NCI-H226 (cell line): ENCODE measurements at regions not wholly inside any gene's neighbourhood (a gene's known extent, or its start where the extent isn't known, plus 50 kb on each side); places are given as distances from the start of the nearest gene placed in this dataset.

ENCODE experiments used
- DNase-seq: peaks from one replicate; pipeline ENCODE4 v3.0.0-alpha.2; 2015

- no peak for DNase-seq
These were observed 339.6 kb upstream of the ANO3 start for GRCh38 chr11:25992294-25992693.

DNA sequence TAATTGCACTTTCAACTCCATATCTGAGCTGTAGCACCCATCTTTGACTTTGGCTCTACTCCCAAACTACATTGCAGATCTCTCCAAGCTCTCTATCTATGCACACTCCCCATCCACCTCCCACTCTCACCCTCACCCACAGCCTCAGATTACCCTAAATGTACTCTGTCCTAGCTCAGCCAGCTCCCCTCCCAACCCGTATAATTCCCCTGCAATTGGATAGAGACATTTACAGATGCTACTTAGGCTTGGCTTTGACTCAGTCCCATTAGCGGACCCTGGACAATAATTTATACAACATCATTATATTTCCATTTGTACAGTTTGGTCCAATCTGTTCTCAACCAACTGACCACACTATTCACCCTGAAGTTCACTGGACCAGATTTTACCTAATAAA is 338.9 kb upstream of the ANO3 start:
- DNase-seq = no peak

DNA sequence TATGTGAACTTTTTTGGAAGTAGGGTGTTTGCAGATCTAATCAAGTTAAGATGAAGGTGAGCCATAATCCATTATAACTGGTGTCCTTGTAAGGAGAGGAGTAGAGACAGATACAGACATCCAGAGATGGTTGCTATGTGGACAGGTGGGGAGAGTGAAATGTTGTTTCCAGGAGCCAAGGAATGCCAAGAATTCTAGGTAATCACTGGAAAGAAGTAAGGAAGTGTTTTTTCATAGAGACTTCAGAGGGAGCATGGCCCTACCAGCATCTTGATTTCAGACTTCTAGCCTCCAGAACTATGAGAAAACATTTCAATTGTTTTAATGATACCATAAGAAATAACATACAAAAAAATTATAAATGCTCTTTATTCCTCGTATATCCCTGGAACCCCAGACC is 320.5 kb upstream of the ANO3 start:
- DNase-seq = no peak

GRCh38 chr11:26014456-26015115 is 317.3 kb upstream of the ANO3 start:
- DNase-seq = no peak

GRCh38 chr11:26017322-26017860 is 314.5 kb upstream of the ANO3 start:
- no peak for DNase-seq

DNA sequence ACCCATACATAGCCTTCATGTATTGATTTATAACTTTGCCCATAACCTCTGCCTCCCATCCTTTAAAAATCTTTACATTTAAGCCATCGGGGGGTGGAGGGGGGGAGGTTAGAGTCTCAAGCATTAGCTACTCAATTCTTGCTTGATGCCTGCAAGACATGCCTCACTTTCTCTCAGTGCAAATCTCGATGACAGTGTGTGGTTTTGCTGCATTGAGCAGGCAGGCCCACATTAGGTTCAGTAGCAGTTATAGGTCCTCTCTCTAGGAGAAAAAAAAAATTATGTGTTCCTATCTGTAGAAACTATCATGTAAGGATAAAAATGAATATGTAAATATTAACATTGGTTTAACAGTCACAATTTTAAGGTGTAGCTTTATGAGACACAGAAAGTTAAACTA is 314.0 kb upstream of the ANO3 start:
- DNase-seq = no peak

DNA sequence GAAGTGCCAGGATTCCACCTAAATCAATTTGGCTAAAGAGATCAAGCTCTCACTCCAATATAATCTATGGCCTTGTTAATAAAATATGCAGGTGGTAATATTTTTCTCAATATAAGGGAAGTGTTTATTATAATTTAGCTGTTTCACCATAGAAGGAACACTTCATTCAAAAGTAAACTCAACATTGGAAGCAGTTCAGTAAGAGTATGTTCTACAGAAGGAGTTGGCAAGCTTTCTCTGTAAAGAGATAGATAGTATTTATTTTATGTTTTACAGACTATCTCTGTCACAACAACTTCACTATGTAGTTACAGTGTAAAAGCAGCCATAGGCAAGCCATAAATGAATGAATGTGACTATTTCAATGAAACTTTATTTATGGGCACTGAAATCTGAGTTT is 313.6 kb upstream of the ANO3 start:
- no peak for DNase-seq

DNA sequence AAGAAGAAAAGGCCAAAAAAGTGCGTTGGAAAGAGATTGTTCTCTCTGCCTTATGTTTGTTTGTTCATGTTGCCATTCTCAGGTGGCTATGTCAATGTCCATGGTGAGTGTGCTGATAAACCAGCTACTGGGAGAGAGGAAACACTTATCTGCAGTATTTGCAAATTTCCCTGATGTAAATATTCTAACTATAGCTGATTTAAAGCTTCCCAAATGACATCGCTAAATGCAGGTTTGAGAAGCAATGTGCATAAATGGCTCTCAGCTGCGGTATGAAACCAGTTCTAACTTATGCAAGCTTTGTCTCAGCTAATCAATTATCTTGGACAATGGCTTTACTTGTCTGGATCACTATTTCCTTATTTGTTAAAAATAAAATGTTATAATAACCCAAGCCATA is 312.5 kb upstream of the ANO3 start:
- DNase-seq = no peak

GRCh38 chr11:26021017-26021416 is 310.9 kb upstream of the ANO3 start:
- no peak for DNase-seq

- no peak for DNase-seq
These were observed 308.9 kb upstream of the ANO3 start for GRCh38 chr11:26023057-26023456.

DNA sequence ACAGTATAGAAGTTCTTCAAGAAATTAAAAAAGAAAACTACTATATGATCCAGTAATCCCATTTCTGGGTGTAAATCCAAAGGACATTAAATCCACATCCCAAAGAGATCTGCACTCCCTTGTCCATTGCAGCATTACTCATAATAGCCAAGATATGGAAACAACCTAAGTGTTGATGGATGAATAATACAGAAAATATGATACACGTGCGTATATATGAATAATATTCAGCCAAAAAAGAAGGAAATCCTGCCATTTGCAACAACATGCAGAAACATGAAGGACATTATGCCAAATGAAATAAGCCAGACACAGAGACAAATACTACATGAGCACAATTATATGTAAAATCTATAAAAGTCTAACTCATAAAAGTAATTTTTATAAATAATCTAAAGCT is 306.3 kb upstream of the ANO3 start:
- DNase-seq = no peak

DNA sequence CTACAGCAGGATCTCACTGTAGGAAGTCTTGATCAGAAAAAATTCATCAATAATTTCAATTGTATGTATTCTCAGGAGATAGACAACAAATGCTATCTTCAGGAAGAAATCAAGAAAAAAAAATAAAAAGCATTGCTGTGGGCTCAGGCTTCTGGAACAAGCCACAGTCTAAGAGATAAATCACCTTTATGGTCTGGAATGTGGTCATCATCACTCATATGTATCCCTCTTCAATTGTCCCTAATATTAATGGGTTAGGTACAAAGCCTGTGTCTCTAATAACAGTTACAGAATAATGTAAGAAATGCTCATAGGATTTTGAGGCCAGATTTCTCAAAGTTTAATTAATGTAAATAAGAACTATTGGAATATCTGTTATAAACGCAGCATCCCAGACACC is 305.9 kb upstream of the ANO3 start:
- DNase-seq = no peak

DNA sequence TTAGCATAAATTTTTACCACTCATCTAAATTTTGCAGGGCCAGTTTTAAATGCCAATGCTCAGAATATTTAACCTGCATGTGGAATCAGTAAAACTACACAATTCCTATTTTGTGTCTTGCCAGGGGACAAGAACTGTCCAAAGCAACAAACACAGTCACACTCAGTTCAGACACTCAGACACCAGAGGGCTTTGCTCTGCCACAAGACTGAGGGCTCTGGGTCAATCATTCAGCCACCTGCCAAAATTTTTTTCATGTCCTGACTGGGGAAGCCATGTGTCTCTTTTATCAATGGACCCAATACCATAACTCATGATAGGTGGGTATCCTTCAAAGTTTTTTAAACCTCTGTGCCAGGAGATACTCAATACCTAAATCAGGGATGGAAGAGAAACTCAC is 304.0 kb upstream of the ANO3 start:
- DNase-seq = no peak

DNA sequence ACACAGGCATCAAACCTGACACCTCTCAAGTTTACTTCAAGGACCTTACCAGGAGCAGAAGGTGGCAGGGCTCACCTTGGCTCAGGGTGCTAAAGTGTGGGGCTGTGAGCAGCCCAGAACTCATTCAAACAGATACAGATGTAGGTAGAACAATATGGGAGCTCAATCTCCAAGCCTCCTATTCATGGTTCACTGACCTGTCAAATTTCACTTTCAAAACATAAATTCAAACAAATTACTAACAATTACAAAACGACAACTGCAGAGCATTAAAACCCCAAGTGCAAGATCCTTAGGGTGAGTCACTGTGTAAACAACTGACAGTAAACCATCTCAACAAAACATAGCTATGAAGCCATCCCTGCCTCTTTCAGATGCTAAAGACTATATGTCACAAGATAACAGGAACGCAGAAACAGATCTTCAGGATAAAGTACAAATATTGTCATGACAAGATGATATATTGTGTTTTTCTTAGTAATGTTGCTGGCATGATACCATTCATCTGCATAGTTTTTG is 303.5 kb upstream of the ANO3 start:
- DNase-seq = no peak

GRCh38 chr11:26030399-26030798 is 301.5 kb upstream of the ANO3 start:
- no peak for DNase-seq

GRCh38 chr11:26032241-26032640 is 299.7 kb upstream of the ANO3 start:
- DNase-seq = no peak

- DNase-seq = no peak
These were observed 296.2 kb upstream of the ANO3 start for GRCh38 chr11:26035696-26036095.

DNA sequence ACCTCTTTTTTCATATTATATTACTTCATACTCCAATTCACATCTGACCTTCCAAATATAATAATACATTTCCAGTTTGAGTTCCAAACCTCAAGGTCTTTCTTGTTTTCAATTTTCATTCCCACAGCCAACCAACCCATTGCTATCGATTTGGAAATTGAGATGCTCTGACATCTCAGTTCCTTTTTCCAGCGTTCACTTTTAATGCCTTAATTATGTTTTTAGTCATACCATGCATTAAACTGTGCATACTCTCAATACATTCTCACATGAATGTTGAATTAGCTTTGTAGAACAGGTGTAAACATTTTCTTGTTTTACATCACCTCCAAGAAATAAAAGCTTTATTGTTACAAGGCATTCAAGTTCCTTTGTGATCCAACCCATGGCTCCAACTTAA is 294.2 kb upstream of the ANO3 start:
- DNase-seq = no peak

GRCh38 chr11:26040339-26040738 is 291.6 kb upstream of the ANO3 start:
- DNase-seq = no peak

- DNase-seq = no peak
These were observed 289.8 kb upstream of the ANO3 start for GRCh38 chr11:26042113-26042512.

DNA sequence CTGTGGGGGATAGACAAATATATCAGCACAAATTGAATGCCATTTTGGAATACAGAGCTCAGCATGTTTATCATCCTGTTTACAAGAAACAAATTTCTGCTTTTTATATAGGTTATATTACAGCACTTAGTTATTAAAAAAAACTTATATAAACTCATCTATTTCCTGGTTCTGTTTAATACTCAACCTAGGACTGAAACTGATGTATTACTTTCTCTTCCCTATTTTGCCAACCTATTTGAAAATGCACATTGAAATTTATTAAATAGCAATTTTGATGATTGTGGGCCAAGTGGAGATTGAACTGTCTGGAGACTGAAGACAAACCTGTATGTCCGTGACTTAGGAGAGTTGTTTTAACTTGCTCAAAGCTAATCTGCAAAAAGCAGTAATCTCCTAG is 288.3 kb upstream of the ANO3 start:
- DNase-seq = no peak

DNA sequence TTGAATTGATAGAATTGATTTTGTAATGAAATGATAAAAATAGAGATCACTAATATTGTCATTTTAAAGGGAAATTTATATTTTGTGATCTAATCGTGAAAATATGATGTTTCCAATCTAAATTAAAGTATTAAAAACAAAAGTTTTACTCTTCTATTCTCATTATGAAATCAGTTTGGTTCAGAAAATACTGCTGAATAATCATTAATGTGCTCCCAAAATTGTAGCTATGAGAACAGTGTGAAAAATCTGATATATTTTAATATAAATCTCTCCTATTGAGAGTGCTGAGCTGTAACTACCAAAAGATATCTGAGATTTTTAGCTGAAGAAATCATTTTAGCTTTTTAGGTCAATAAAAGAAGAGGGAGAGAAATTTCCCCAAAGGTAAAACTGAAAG is 287.5 kb upstream of the ANO3 start:
- DNase-seq = no peak

DNA sequence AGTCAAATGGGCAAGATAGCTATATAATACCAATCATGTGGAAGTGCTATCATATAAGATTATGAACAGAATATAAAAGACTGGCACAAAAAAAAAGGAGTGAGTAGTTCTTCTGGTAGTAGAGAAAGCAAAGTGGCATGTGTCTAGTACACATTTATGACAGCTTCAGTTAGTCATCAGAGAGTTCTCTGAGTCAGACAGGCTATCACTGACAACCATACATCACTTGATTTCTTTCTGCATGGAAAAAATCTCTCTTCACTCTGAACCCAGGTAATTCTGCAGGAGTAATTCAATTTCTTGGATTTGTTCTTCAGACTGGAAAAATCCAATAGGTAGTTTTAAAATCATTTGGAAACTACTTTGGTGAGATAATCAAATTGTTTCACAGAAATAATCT is 286.8 kb upstream of the ANO3 start:
- no peak for DNase-seq

DNA sequence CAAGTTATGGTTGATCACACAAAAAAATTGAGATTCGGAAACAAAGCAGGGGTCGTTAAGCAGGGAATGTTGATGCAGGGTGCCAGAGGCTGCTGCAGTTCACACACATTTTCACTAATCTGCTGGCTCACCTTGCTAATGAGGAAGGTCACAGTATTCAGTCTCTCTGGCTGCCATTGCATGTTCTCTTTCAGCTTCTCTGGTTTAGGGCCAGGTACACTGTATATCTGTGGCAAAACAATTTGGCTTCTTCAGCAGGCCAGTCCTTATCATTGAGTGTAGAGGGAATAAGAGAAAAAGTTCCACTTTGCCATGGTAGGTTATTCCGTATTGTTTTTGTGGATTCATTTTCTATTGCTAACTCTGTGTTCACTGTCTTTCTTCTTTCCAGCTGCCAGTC is 283.7 kb upstream of the ANO3 start:
- no peak for DNase-seq

DNA sequence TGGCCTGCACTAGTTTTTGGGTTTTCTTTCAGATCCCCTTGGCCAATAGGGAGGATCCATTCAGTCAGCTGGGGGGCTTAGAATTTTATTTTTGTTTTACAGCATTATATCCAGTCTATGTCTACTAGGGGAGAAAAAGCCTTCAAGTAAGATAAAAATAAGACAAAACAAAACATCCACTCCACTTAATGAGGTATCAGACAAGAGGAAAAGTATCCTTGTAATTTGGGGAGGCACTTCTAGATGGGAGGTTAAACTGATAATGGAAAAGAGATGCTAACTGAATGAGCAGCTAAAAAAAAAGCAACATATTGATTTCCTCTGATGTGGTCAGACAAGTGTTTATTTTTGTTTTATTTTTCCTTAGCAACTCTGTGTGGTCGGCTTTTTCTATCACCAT is 278.0 kb upstream of the ANO3 start:
- no peak for DNase-seq
